ENCODE measurements at regions not wholly inside any gene's neighbourhood (a gene's known extent, or its start where the extent isn't known, plus 50 kb on each side); places are given as distances from the start of the nearest gene placed in this dataset.

DNA sequence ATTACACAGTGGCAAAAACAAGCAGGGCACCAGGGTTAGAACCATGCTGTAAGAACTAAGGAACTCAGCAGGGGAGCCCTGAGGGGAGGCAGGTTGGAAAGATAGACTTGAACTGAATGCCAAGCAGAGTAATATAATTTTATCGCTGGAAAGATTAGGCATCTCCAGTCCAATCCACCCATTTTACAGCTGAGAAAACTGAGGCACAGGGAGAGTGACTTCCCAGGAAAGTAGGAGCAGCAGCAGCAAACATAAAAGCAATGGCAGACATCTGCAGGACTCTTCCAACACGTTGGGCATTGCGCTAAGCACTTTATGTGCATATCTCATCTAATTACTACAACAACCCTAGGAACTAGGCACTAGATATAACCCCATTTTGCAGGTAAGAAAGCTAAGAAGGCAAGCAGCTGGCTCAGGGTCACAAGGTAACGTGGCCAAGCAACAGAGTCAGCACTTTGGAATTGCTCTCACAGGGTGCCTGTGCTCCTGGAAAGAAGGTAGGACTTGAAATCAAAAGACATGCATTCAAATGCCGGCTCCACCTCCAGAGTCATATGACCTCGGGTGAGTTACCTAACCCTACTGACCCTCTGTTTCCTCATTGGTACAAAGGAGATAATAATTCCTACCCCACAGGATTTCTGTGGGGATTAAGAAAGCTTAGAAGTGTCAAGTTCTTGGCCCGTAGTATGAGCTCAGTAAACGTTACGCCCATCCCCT lies 215.3 kb downstream of the BARX2 start:
- DNase-seq (ENCODE audit: low spot score) = no peak

- no peak for DNase-seq (ENCODE audit: low spot score)
Observed at GRCh38 chr11:129591527-129591926, 215.9 kb downstream of the BARX2 start.

DNA sequence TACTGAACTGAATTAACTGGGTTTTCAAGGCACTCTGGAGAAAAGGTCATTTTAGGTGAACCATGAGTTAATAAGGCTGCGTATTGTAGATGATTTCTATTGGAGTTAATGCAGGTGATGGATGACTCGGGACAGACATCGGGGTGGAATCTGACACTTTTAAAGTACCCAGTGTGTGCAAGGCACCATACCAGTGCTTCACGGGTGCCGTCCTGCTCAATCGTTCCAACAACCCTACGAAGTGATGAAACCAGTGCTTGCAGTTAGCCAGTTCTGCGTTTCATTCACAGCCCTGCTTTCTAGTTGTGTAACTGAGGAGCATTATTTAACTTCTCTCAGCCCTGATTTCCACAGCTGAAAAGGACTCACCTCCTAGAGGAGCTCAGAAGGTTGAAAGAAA lies 216.5 kb downstream of the BARX2 start:
- DNase-seq (ENCODE audit: low spot score) = no peak

DNA sequence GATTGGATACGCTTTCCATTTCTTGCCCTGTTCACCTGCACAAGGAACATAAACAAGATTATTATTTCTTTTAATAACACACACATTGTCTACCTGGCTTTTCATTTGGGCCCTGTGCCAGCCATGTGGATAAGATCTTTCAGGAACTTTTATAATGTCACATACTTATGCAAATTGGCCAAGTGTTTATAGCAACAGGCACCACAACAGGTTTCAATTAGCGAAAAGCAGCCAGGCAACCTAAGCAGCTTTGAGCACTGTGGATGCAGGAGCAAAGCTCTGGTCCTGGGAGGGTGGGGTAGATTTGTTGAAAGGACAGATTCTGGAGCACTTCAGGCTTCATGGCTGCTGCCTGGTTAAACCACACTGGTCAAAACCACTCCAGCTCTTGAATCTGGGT lies 217.4 kb downstream of the BARX2 start:
- DNase-seq (ENCODE audit: low spot score) = no peak

DNA sequence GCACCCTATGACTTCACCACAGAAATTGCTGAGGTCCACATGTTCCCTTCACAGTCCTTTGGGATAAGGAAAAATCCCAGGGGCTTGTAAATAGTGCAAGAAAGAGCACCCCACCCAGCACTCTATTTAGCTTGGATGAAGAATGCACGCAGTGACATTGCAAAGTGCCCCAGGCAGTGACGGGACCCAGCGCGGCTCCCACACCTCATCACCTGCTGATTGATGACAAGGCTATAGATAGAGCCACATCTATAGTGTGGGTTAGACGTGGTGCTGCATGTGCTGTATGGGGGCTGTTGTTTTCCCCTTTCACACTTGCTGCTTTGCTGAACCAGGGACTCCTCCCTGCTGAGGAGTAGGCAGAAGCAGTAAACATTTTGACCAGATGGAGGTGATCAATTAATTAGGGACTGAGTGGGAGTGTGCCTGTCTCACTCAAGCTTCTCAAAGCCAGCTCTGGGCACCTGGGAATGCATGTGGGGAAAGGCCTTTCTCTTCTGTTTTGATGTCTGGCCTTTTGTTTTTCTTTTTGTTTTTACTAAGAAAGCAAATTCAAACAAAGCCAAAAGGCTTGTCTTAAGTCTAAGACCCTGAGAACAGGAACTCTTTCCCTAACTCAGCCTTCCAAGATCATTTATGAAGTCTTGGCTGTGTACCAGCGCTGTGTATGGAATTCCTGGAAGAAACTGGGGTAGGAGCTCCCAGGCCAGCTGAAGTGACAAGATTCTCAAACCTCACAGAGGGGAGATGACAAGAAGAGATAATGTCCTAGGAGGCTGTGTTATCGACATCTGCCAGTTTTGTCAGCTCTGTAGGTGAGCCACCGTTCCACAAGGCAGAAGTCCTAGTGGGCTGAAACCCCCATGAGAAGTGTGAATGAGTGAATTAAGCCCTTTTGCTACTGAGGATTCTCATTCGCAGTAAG lies 219.7 kb downstream of the BARX2 start:
- no peak for DNase-seq (ENCODE audit: low spot score)

DNA sequence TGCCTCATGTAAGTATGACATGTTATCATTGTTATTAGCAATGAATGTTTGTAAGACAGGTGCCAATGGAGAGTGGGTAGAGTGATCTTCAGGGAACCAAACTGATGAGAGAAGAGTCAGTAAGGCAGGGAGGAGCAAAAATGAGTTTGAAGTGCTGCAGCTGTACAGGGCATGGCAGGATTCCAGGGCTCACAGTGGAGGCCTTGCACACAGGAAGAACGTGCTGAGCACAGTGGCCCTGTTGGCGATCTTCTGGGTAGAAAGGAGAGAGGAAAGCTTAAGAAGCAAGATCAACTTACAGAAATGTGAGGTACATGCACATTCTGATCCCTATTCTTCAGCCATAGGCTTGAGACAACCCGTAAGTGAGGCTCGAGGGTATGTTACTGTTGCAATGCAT lies 219.3 kb upstream of the TMEM45B start:
- DNase-seq (ENCODE audit: low spot score) = no peak

GRCh38 chr11:129598378-129598777 lies 217.3 kb upstream of the TMEM45B start:
- DNase-seq (ENCODE audit: low spot score) = no peak

DNA sequence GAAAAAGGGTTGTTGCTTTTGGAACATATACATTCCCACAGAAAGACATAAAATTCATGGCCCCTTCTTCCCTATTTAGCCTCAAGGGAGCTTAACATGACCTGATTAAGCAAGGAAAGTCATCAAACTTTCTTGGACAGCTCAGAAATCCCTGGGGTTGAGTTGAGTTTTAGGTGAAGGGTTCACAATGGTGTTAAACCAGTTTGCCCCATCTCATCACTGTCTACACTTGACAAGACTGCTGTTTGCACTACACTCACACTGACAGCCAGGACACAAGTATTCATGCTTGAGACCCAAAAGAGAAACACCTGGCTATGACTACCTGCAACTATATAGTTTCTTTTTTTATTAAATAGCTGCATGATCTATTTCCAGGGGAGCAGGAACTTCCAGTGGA lies 209.8 kb upstream of the TMEM45B start:
- no peak for DNase-seq (ENCODE audit: low spot score)

- no peak for DNase-seq (ENCODE audit: low spot score)
Observed at GRCh38 chr11:129608711-129609110, 206.9 kb upstream of the TMEM45B start.

DNA sequence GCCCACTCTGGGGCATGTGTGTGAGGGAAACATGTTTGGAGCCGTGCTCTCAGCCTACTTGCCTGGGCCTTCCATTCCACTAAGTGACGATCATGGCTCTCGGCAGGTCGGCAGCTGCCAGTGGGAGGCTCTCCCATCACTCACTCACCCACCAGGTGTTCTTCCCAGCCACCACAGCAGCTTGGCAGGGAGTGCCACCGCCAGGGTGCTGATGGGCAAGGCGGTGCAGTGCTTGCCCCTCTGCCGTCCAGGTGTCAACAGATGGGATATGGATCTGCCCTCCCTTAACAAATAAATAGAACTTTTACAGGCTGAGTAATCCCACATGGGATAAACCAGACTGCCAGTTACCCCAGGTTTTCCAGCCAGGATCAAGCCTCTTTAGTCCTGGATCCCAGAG lies 205.5 kb upstream of the TMEM45B start:
- DNase-seq (ENCODE audit: low spot score) = no peak

DNA sequence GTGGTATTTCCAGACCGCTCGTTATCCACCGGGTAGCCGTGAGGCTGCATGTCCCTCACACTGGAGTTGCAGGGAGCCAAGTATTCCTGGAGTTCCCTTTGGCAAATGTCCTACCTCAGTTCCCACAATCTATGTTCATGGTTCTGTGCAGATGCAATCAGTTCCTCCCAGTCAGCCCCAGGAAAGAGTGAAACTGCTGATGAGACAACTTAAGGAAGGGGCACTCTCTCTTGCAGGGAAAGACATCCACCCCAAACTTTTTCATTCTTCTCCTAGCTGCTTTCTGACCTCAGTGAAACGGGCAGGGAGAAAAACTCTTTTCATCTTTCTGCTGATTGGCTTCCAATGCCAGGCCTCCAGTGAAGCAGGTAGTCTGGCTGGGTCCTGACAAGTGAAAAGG lies 205.1 kb upstream of the TMEM45B start:
- no peak for DNase-seq (ENCODE audit: low spot score)

DNA sequence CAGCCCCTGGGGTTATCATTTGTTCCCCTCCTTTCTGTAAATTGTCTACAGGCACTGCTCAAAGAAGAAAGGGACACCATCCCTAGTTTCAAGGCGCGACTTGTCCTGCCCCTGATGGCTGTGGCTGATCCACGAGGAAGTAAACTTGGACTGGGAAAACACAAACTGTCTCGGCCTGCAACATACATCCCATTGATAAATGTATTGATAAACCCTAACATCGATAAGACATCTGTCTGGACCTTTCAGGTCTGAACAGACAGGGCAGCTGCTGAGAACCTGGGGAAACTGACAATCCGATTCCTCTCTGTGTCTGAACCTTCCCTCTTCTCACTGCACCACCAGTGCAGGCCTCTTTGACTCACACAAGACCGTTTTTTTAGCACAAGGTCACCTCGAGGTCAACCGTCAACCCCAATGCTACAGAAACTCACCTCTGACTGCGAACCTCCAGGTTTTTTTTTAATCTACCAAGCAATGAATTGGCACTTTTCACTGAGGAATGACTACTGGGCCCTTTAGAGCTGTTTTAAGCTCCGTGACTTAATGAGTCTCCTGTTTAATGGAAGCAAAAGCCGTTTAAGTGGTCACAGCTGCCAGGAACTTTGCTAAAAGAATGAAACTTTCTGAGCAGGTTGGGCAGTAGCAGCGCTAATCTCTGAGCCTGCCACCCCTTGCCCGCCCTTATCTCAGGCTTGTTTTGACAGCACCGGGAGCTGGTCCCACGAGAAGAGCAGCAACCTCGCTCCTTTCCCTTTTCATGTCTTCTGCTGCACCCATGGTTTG lies 203.8 kb upstream of the TMEM45B start:
- DNase-seq (ENCODE audit: low spot score) = no peak

DNA sequence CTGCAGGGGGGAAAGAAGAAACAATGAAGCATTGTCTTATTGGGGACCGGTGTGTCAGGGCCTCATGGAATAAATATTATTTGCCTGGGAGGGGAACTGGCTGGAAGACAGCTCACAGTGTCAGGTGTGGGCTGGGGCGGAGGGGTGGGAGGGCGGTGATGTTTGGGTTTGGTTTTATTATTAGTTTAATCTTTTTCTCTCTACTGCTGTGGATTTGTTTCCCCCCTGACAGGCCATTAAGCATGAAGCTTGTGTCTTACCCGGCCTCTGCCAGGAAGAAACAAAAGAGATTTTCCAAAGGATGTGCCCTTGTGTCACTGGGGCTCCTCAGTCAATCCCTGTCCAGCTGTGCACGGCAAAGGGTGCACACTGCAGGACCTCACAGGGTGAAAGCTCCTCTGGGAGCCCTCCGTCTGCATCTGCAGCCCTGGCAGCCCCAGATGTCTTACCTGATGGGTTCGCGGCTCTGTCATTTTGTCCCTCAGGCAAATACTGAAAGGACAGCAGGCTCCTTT lies 203.1 kb upstream of the TMEM45B start:
- DNase-seq (ENCODE audit: low spot score) = no peak

- no peak for DNase-seq (ENCODE audit: low spot score)
Observed at GRCh38 chr11:129613071-129613470, 202.6 kb upstream of the TMEM45B start.

DNA sequence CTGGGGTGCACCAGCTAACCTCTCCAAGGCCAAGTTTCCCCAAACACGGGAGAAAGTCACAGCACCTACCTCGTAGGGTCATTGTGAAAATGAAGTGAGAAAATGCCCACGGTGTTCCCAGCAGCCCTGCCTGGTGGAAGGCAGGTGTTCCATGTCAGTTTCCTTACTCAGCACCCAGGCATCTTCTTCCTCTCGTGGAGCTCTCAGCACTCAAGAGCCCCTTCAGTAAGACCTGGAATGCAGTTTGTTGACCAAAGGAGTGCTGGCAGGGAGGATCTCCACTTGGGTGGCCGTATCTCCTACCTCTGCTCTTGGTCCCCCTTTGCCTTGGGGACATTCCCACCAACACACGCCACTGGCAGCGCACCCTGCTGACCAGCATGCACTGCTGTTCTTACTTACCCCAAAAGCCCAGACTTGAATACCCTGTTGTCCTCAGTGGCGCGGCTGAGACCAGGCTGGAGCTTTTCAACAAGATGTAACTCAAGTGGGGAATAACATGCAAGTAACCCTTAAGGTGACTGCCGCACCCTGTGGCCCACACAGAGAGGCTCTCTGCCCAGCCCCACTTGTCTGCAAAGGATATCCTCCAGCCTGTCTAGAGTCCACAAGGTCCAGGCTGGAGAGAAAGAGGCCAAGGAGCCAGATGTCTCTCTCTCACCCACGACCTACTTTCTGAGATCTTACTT lies 201.2 kb upstream of the TMEM45B start:
- DNase-seq (ENCODE audit: low spot score) = no peak

GRCh38 chr11:129618046-129618569 lies 197.5 kb upstream of the TMEM45B start:
- DNase-seq (ENCODE audit: low spot score) = no peak

DNA sequence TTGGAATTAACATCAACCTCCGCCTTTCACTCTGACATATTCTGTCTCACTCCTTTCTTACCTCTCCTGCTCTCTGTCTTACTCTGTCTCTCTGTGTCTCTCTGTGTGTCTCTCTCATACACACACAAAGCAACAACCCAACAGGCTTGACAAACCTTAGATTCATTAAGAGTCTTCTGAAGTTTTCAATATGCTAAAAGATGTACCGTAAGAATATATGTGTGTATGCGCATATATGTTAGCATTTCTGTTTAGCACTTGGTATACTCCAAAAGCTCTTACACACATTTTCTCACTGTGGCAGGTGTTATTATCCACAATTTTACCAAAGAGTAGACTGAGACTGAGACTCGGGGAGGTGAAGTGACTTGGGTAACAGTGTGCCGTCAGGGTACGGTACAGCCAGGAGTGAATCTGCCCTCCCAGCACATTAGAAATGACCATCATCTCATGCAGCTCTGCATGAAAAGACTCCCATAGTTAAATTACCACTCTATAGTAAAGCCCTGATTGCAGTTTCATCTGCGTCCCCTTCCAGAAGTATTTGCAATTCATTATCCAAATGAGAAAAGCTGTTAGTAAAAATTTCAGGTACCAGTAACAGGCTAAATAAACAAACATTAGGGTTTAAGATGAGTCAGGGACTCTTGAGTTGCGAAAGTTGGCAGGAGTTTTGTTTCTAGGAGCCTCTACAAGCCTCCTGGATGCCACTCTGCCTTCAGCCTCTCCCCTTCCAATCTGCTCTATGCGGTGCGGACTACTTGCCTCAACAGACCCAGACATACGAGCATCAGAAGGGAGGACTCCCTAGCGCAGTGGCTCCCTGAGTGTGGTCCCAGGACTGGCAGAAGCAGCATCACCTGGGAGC lies 195.2 kb upstream of the TMEM45B start:
- no peak for DNase-seq (ENCODE audit: low spot score)

DNA sequence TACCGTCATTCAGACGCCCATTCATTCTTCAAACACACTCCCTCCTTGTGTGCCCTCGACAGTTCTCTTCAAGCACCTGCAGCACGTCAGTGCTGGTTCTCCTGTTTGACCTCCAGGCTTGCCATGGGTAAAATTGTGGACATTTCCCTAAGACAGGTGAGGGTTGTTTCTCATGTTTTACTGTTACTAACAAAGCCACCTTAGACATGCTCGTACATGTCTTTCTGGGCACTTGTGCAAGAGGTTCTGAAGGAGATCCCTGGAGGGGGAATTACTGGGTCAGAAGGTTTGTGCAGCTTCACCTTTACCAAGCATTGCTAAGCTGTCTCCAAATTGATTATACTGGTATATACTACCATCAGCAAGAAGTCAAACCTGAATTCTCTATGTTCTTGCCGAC lies 189.7 kb upstream of the TMEM45B start:
- no peak for DNase-seq (ENCODE audit: low spot score)

- DNase-seq (ENCODE audit: low spot score) = no peak
Observed at GRCh38 chr11:129631201-129631600, 184.4 kb upstream of the TMEM45B start.

GRCh38 chr11:129636926-129637325 lies 178.7 kb upstream of the TMEM45B start:
- DNase-seq (ENCODE audit: low spot score) = no peak

Measured in mucosa of gallbladder (tissue), 1 donor.